Right atrium auricular region (tissue), 2 donors: ENCODE measurements at regions not wholly inside any gene's neighbourhood (a gene's known extent, or its start where the extent isn't known, plus 50 kb on each side); places are given as distances from the start of the nearest gene placed in this dataset.

Experiments
- DNase-seq: peaks from one replicate; pipeline ENCODE4 v3.0.0-alpha.2; 2019; ENCODE audit warnings: low spot score
- H3K27ac ChIP-seq, 2 donors: fragments of 200-600 bp; sonication (generic); 1 replicate in 1 of 2; 2 replicates in 1 of 2; pipeline ENCODE4 v1.5.1; 2016 to 2019
- H3K27me3 ChIP-seq, 2 donors: fragments of 200-600 bp; sonication (generic); one replicate each; pipeline versions ENCODE4 v1.5.1 to v1.6.0; 2017 to 2019
- H3K36me3 ChIP-seq: fragments of 200-600 bp; sonication (generic); one replicate; pipeline ENCODE4 v1.5.1; 2016
- H3K4me1 ChIP-seq, 2 donors: fragments of 200-600 bp; sonication (generic); one replicate each; pipeline versions ENCODE4 v1.5.1 to v1.6.0; 2017 to 2019
- H3K4me3 ChIP-seq, 2 donors: fragments of 200-600 bp; sonication (generic); 1 replicate in 1 of 2; 2 replicates in 1 of 2; pipeline ENCODE4 v1.5.1; 2017 to 2019; ENCODE audit warnings: mild to moderate bottlenecking in 1 of 2, moderate library complexity in 1 of 2
- H3K9me3 ChIP-seq, 2 donors: fragments of 200-600 bp; sonication (generic); one replicate each; pipeline ENCODE4 v1.5.1; 2019
- TF ChIP-seq, protein P1 (sequence below), 2 donors: fragments of 200-600 bp; sonication (generic); IDR thresholded peaks; one replicate each; pipeline ENCODE4 v1.5.1; 2019; ENCODE audit warnings: antibody characterized with exemption in 2 of 2

DNA sequence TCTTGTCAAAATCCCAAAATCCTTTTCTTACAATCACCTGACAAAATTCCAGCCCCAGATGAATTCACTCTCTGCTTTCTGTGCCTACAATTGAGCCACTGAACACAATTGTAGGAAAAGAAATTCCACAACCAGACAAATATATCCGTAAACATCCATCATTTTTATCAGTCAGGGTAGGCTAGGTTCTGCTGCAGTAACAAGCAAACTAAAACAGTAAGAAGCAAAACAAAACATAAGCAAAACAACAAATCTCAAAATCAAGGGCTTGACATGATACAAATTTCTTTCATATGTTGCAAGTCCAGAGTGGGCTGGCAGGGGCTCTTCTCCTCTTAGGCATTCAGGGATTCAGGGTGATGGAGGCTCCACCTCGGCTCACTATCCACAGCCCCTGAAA, 114.2 kb upstream of the MAN2A1 start:
- Histone ChIP-seq H3K27ac (no peak overlapping the region), H3K4me3 (no peak overlapping the region), H3K36me3 (no peaks in the 10 kb centered on the region), H3K4me1 (no peaks in the 10 kb centered on the region), H3K9me3 (peaks cover 0 to 6% of the 10 kb centered on the region in 2 donors), H3K27me3 (no peaks in the 10 kb centered on the region)
- no peak for DNase-seq
- TF ChIP-seq, protein P1, sequence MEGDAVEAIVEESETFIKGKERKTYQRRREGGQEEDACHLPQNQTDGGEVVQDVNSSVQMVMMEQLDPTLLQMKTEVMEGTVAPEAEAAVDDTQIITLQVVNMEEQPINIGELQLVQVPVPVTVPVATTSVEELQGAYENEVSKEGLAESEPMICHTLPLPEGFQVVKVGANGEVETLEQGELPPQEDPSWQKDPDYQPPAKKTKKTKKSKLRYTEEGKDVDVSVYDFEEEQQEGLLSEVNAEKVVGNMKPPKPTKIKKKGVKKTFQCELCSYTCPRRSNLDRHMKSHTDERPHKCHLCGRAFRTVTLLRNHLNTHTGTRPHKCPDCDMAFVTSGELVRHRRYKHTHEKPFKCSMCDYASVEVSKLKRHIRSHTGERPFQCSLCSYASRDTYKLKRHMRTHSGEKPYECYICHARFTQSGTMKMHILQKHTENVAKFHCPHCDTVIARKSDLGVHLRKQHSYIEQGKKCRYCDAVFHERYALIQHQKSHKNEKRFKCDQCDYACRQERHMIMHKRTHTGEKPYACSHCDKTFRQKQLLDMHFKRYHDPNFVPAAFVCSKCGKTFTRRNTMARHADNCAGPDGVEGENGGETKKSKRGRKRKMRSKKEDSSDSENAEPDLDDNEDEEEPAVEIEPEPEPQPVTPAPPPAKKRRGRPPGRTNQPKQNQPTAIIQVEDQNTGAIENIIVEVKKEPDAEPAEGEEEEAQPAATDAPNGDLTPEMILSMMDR (IDR thresholded peaks at IDR 0.05) = no peak

DNA sequence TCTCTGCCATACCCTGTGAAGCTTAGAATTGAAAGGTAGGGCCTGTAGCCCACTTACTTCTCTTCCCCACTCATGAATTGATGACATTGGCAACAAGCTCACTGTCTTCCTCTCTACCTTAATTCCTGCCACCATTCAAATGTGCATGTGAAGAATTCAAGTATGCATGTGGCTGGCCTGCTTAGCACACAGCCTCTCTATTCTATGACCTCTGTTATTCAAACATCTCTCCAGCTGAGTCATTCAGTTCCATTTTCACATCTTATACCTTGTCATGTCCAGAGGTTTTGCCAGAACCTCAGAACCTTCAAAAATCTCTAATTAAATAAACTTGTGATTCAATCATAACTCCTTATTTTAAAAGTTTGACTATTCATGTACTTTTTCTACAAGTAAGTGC, 114.7 kb upstream of the MAN2A1 start:
- H3K36me3 ChIP-seq = no peaks in the 10 kb centered on the region
- H3K4me1 ChIP-seq = no peaks in the 10 kb centered on the region
- DNase-seq = no peak
- H3K4me3 ChIP-seq = no peak overlapping the region
- H3K9me3 ChIP-seq = peaks cover 0 to 6% of the 10 kb centered on the region in 2 donors
- no peak overlapping the region for H3K27ac ChIP-seq
- H3K27me3 ChIP-seq = no peaks in the 10 kb centered on the region
- TF ChIP-seq, protein P1 (IDR thresholded peaks at IDR 0.05) = no peak

DNA sequence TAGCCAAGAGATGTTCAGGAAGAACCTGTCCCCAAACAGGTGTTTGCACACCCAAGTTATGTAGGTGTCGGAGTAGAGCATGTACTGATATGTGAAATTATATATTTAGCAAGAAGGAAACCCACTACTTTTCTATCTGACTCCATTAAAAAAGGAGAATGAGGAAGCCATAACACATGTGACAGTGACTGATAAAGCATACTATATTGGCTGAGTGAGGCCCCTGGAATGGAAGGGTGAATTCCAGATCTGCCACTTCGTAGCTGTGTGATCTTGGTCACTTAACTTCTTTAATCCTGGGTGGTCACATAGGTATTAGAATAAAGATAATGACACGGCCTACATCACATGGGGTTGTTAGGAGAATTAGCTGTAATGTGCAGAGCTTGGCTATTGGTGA, 116.0 kb upstream of the MAN2A1 start:
- no peak for DNase-seq
- no peaks in the 10 kb centered on the region for H3K4me1 ChIP-seq
- H3K36me3 ChIP-seq = no peaks in the 10 kb centered on the region
- no peaks in the 10 kb centered on the region for H3K27me3 ChIP-seq
- no peak overlapping the region for H3K27ac ChIP-seq
- H3K9me3 ChIP-seq = peaks cover 0 to 6% of the 10 kb centered on the region in 2 donors
- TF ChIP-seq, protein P1 (IDR thresholded peaks at IDR 0.05) = no peak
- H3K4me3 ChIP-seq = no peak overlapping the region

DNA sequence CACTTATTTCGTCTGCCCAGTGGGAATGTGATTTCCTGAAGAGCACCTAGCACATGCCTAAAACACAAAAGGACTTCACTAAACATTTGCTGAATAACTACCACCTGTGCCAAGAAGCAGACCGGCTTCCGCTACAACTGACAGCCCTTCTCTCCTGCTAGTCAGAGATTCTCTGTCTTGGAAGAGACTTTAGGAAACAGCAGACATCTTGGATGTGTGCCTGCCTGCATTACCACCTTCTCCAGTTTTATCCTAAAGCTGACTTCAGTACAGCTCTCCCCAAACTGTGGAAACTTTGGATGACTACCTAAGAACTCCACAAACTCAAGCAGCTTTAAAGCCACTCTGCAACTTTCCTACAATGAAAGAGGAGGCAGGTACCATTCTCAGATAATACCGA, 116.5 kb upstream of the MAN2A1 start:
- TF ChIP-seq, protein P1 (IDR thresholded peaks at IDR 0.05) = no peak

DNA sequence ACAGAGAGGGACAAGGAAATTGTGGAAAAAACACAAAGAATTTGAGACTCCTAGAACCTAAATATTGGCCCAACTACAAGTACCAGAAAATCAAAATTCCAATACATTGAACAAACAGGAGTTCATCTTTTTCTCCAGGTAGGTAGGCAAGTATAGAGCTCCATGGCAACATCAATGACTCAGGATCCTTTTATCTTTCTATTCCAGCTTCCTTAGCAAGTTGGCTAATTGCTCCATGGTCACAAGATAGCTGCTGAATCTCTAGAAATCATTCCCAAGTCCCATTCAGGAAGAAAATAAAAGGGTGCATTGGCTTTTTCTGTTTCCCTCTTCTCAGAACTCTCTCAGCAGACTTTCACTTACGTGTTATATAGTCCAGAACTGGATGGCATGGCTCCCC, 117.9 kb upstream of the MAN2A1 start:
- TF ChIP-seq, protein P1 (IDR thresholded peaks at IDR 0.05) = no peak

More for the DNA sequence above, 116.5 kb upstream of the MAN2A1 start:
- peaks cover 0 to 6% of the 10 kb centered on the region in 2 donors for H3K9me3 ChIP-seq
- H3K4me3 ChIP-seq = no peak overlapping the region
- no peak for DNase-seq
- H3K4me1 ChIP-seq = no peaks in the 10 kb centered on the region
- H3K36me3 ChIP-seq = no peaks in the 10 kb centered on the region
- no peaks in the 10 kb centered on the region for H3K27me3 ChIP-seq
- H3K27ac ChIP-seq = no peak overlapping the region

DNA sequence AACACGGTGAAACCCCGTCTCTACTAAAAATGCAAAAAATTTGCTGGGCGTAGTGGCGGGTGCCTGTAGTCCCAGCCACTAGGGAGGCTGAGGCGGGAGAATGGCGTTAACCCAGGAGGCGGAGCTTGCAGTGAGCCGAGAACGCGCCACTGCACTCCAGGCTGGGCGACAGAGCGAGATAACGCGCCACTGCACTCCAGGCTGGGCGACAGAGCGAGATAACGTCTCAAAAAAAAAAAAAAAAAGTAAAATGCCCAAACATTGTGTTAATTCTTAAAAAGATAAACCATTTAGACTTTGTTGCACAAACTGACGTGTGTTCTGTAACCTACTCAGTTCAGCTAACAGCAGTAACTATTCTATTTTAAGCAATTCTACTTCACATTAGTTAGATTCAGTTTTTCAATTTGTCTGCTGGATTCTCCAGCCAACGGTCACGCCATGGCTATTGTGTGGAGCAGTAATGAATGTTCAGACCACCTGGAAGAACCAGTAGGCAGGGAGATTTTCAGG, 119.3 kb upstream of the MAN2A1 start:
- H3K9me3 ChIP-seq = peaks cover 0 to 4% of the 10 kb centered on the region in 2 donors
- H3K4me3 ChIP-seq = no peak overlapping the region
- H3K27me3 ChIP-seq = no peaks in the 10 kb centered on the region
- H3K36me3 ChIP-seq = no peaks in the 10 kb centered on the region
- H3K27ac ChIP-seq = no peak overlapping the region
- TF ChIP-seq, protein P1 (IDR thresholded peaks at IDR 0.05) = no peak
- DNase-seq = no peak
- H3K4me1 ChIP-seq = no peaks in the 10 kb centered on the region

More for the DNA sequence above, 117.9 kb upstream of the MAN2A1 start:
- Histone ChIP-seq H3K4me1 (no peaks in the 10 kb centered on the region), H3K27ac (no peak overlapping the region), H3K9me3 (peaks cover 0 to 6% of the 10 kb centered on the region in 2 donors), H3K4me3 (no peak overlapping the region), H3K36me3 (no peaks in the 10 kb centered on the region), H3K27me3 (no peaks in the 10 kb centered on the region)
- DNase-seq = no peak
